ENCODE measurements at regions not wholly inside any gene's neighbourhood (a gene's known extent, or its start where the extent isn't known, plus 50 kb on each side); places are given as distances from the start of the nearest gene placed in this dataset.

DNA sequence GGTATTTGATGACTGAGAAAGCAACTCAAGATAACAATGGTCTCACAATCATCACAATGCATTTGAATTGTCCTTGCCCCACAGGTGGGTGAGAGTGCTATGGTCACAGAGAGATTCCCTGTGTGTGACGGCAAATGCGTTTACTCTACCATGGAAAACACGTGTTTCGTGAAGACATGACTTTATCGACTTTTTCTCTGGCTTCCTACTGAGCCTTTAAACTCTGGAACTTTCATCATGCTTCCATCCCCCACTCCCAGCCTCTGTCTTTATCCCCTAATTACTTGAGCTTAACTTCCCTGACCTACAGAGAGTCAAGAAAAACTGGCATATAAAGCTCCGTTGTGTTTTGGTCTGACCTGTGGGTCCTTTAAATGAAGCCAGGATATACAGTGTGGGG lies 414.1 kb upstream of the CLINT1 start:
- Histone ChIP-seq H3K4me3 (replicated peaks; ENCODE audit: insufficient read depth, low read length) (no peak overlapping the region), H3K27me3 (ENCODE audit: insufficient read depth, poor library complexity, severe bottlenecking) (no peaks in the 10 kb centered on the region), H3K27ac (replicated peaks) (no peak overlapping the region)
- TF ChIP-seq, protein P1, sequence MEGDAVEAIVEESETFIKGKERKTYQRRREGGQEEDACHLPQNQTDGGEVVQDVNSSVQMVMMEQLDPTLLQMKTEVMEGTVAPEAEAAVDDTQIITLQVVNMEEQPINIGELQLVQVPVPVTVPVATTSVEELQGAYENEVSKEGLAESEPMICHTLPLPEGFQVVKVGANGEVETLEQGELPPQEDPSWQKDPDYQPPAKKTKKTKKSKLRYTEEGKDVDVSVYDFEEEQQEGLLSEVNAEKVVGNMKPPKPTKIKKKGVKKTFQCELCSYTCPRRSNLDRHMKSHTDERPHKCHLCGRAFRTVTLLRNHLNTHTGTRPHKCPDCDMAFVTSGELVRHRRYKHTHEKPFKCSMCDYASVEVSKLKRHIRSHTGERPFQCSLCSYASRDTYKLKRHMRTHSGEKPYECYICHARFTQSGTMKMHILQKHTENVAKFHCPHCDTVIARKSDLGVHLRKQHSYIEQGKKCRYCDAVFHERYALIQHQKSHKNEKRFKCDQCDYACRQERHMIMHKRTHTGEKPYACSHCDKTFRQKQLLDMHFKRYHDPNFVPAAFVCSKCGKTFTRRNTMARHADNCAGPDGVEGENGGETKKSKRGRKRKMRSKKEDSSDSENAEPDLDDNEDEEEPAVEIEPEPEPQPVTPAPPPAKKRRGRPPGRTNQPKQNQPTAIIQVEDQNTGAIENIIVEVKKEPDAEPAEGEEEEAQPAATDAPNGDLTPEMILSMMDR (IDR thresholded peaks at IDR 0.05; ENCODE audit: insufficient read depth, low read length): no peak
- TF ChIP-seq GABPA (IDR thresholded peaks at IDR 0.05; ENCODE audit: low read depth) (no peak), REST (IDR thresholded peaks at IDR 0.05; ENCODE audit: insufficient replicate concordance, low read depth) (no peak), POLR2AphosphoS5 (IDR thresholded peaks at IDR 0.05; ENCODE audit: low read depth) (no peak), SPI1 (IDR thresholded peaks at IDR 0.05; ENCODE audit: borderline replicate concordance, low read depth) (no peak)
- DNase-seq (ENCODE audit: low read depth in 1 of 2, low spot score in 1 of 2): no peak

DNA sequence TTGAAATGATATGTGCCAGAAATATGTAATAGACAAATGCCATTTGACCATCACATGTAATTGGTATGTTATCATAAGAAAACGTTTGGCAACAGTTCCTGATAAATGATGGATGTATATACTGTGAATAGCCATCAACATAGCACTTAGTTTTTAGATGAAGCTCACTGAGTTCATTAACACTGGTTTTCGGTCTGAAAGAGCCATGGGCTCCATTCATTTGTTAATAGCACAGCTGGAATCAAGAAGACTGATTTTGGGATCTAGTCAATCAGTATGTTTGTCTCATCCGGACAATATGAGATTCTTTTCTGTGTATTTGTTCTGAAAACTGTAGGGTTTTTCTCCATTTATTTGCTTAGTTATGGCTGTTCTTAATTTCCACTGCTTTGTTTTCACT lies 413.5 kb upstream of the CLINT1 start:
- no peak for TF ChIP-seq POLR2AphosphoS5 (IDR thresholded peaks at IDR 0.05; ENCODE audit: low read depth)
- TF ChIP-seq, protein P1 (IDR thresholded peaks at IDR 0.05; ENCODE audit: insufficient read depth, low read length): no peak
- TF ChIP-seq GABPA (IDR thresholded peaks at IDR 0.05; ENCODE audit: low read depth): no peak
- no peak for TF ChIP-seq SPI1 (IDR thresholded peaks at IDR 0.05; ENCODE audit: borderline replicate concordance, low read depth)
- TF ChIP-seq REST (IDR thresholded peaks at IDR 0.05; ENCODE audit: insufficient replicate concordance, low read depth): no peak
- H3K27me3 ChIP-seq (ENCODE audit: insufficient read depth, poor library complexity, severe bottlenecking): no peaks in the 10 kb centered on the region
- no peak for DNase-seq (ENCODE audit: low read depth in 1 of 2, low spot score in 1 of 2)
- H3K4me3 ChIP-seq (replicated peaks; ENCODE audit: insufficient read depth, low read length): no peak overlapping the region
- H3K27ac ChIP-seq (replicated peaks): no peak overlapping the region

- no peaks in the 10 kb centered on the region for H3K27me3 ChIP-seq (ENCODE audit: insufficient read depth, poor library complexity, severe bottlenecking)
- no peak for TF ChIP-seq POLR2AphosphoS5 (IDR thresholded peaks at IDR 0.05; ENCODE audit: low read depth)
- no peak for TF ChIP-seq SPI1 (IDR thresholded peaks at IDR 0.05; ENCODE audit: borderline replicate concordance, low read depth)
- no peak overlapping the region for H3K4me3 ChIP-seq (replicated peaks; ENCODE audit: insufficient read depth, low read length)
- no peak for DNase-seq (ENCODE audit: low read depth in 1 of 2, low spot score in 1 of 2)
- H3K27ac ChIP-seq (replicated peaks): no peak overlapping the region
These were observed 412.1 kb upstream of the CLINT1 start for GRCh38 chr5:158270996-158271554.

DNA sequence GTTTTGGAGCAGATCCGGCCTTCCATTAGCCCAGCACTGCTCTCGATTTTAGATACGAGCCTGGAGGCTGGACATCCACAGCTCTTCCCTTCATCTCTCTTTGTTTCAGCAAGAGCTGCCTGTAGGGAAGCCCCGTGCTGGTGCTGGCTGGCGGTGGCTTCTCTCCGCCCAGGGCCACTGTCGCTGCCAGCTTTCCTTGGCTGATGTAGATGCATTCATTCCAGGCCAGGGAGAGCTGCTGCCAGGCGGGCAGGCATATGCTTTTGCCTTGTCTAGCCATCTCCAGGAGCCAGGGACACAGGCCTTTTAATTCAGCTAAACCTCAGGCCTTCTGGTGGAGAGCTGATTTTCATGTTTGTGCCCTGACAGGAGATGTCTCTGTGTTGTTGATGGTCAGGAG lies 409.3 kb upstream of the CLINT1 start:
- H3K4me3 ChIP-seq (replicated peaks; ENCODE audit: insufficient read depth, low read length): no peak overlapping the region
- DNase-seq (ENCODE audit: low read depth in 1 of 2, low spot score in 1 of 2): no peak
- H3K27me3 ChIP-seq (ENCODE audit: insufficient read depth, poor library complexity, severe bottlenecking): no peaks in the 10 kb centered on the region
- TF ChIP-seq, protein P1 (IDR thresholded peaks at IDR 0.05; ENCODE audit: insufficient read depth, low read length): no peak
- TF ChIP-seq REST (IDR thresholded peaks at IDR 0.05; ENCODE audit: insufficient replicate concordance, low read depth) (no peak), GABPA (IDR thresholded peaks at IDR 0.05; ENCODE audit: low read depth) (no peak), POLR2AphosphoS5 (IDR thresholded peaks at IDR 0.05; ENCODE audit: low read depth) (no peak), SPI1 (IDR thresholded peaks at IDR 0.05; ENCODE audit: borderline replicate concordance, low read depth) (no peak)
- no peak overlapping the region for H3K27ac ChIP-seq (replicated peaks)

Measured in HL-60 (cell line).